ENCODE measurements at regions not wholly inside any gene's neighbourhood (a gene's known extent, or its start where the extent isn't known, plus 50 kb on each side); places are given as distances from the start of the nearest gene placed in this dataset.

GRCh38 chr16:48816393-48816792 lies 206.4 kb upstream of the N4BP1 start:
- TF ChIP-seq, protein P1, sequence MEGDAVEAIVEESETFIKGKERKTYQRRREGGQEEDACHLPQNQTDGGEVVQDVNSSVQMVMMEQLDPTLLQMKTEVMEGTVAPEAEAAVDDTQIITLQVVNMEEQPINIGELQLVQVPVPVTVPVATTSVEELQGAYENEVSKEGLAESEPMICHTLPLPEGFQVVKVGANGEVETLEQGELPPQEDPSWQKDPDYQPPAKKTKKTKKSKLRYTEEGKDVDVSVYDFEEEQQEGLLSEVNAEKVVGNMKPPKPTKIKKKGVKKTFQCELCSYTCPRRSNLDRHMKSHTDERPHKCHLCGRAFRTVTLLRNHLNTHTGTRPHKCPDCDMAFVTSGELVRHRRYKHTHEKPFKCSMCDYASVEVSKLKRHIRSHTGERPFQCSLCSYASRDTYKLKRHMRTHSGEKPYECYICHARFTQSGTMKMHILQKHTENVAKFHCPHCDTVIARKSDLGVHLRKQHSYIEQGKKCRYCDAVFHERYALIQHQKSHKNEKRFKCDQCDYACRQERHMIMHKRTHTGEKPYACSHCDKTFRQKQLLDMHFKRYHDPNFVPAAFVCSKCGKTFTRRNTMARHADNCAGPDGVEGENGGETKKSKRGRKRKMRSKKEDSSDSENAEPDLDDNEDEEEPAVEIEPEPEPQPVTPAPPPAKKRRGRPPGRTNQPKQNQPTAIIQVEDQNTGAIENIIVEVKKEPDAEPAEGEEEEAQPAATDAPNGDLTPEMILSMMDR (IDR thresholded peaks at IDR 0.05 in 2 of 3, conservative IDR thresholded peaks at IDR 0.05 in 1 of 3; ENCODE audit: borderline replicate concordance in 1 of 3, insufficient read depth in 1 of 3, low read depth in 2 of 3, low read length in 2 of 3) = no peak
- TF ChIP-seq REST (IDR thresholded peaks at IDR 0.05; ENCODE audit: low read depth) (no peak), ZNF274 (IDR thresholded peaks at IDR 0.05; ENCODE audit: low read depth, low read length) (no peak), POLR2A (IDR thresholded peaks at IDR 0.05; ENCODE audit: borderline replicate concordance, extremely low read depth, insufficient read depth, insufficient read length) (no peak), ELF1 (IDR thresholded peaks at IDR 0.05; ENCODE audit: borderline replicate concordance, low read depth) (no peak)
- TF ChIP-seq, protein P2, sequence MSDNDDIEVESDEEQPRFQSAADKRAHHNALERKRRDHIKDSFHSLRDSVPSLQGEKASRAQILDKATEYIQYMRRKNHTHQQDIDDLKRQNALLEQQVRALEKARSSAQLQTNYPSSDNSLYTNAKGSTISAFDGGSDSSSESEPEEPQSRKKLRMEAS (IDR thresholded peaks at IDR 0.05) = no peak
- TF ChIP-seq, protein P3, sequence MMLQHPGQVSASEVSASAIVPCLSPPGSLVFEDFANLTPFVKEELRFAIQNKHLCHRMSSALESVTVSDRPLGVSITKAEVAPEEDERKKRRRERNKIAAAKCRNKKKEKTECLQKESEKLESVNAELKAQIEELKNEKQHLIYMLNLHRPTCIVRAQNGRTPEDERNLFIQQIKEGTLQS (IDR thresholded peaks at IDR 0.05) = no peak
